ENCODE measurements at regions not wholly inside any gene's neighbourhood (a gene's known extent, or its start where the extent isn't known, plus 50 kb on each side); places are given as distances from the start of the nearest gene placed in this dataset.
"Not testable (repeated sequence)": the region's sequence is repeated elsewhere in the genome, so short reads cannot be mapped to it uniquely, and the experiment has no call there.

GRCh38 chr6:67839818-67840217 is 795.3 kb upstream of the ADGRB3 start:
- DNase-seq: no peak

DNA sequence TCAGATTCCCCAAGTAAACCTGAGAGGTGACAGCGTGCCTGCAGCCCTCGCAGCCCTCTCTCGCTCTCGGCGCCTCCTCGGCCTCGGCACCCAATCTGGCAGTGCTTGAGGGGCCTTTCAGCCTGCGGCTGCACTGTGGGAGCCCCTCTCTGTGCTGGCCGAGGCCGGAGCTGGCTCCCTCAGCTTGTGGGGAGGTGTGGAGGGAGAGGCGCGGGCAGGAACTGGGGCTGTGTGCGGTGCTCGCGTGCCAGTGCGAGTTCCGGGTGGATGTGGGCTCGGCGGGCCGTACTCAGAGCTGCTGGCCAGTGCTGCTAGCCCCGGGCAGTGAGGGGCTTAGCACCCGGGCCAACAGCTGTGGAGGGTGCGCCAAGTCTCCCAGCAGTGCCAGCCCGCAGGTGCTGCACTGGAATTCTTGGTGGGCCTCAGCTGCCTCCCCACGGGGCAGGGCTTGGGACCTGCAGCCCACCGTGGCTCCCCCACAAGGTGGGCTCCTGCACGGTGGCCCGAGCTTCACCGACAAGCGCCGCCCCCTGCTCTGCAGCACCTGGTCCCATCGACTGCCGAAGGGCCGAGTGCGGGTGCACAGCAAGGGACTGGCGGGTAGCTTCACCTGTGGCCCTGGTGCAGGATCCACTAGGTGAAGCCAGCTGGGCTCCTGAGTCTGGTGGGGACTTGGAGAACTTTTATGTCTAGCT is 809.7 kb upstream of the ADGRB3 start:
- no peak for DNase-seq

DNA sequence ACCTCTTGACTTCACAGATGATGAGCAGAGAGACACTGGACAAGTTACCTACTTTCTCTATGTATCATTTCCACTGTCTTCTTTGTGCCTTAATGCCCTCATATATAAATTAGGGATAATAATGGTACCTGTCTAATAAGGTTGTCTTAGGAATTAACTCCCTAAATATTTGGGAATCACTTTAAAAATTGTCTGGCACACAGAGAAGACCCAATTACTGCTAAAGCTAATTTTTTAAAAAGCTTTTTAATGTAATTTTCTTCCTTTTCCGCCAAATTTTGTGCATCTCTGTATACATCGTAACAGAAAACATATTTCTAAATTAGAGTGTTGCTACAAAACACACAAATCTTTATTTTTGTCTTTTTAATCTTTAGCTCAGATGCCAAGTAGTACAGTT is 816.8 kb upstream of the ADGRB3 start:
- DNase-seq: no peak

DNA sequence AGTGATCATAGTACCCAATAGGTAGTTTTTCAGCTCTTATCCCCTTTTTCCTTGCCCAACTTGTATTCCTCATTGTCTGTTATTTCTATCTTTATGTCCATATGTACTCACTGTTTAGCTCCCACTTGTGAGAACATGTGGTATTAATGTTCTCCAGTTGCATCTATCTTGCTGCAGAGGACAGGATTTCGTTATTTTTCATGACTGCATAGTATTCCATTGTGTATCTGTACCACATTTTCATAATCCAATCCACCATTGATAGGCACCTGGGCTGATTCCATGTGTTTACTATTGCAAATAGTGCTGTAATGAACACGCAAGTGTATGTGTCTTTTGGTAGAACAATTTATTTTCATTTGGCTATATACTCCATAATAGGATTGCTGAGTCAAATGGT is 819.5 kb upstream of the ADGRB3 start:
- no peak for DNase-seq

- DNase-seq: no peak
Measured at GRCh38 chr6:67814262-67814661, 820.8 kb upstream of the ADGRB3 start.

DNA sequence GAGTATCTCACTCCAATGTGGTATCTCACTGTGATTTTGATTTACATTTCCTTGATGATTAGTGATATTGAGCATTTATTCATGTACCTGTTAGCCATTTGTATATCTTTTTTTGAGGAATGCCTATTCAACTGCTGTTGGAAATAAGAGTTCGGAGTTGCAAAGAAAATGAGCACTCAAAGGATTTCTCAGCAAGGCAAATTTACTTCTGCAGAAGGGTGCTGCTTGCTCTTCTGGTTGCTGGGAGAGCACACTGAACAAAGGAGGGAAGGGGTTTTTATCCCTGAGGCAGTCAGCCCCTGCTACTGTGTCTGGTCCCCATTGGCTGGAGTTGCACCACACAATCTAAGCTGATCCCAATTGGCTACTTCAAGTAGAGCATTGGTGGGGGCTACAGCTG is 822.4 kb upstream of the ADGRB3 start:
- DNase-seq: no peak

DNA sequence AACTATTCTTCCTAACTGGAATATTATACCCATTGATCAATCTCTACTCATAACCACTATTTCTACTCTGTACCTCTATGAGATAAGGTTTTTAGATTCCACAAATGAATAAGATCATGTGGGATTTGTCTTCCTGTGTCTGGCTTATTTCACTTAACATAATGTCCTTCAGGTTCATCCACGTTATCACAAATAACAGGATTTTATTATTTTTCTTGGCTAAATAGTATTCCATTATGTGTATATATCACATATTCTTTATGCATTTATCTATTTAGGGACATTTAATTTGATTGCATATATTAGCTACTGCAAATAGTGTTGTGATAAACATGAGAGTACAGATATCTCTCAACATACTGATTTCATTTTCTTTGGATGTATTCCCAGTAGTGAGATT is 823.0 kb upstream of the ADGRB3 start:
- no peak for DNase-seq

DNA sequence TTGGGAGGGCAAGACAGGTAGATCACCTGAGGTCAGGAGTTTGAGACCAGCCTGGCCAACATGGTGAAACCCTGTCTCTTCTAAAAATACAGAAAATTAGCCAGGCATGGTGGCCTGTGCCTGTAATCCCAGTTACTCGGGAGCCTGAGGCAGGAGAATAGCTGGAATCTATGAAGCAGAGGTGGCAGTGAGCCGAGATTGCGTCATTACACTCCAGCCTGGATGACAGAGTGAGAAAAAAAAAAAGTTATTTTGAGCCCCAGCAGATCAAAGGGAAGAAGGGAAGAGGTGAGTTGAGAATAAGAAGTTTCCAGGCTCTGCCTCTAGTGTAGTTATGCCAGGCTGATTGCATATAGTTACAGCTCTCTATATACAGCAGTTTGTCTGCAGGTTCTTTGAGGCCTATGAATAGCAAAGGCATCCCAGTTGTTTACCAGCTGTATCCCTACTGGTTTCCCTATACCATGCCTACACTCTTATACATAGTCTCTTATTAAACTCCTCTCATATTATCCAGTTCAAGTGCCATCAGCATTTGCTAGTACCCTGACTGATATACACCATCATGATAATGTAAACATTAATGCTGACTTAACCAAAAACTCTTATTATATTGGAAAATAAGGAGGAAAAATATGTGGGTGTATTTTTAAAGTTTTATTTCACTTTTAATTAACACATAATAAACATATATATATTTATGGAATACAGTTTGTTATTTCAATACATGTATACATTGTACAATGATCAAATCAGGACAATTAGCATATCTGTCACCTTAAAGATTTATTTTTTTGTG is 823.6 kb upstream of the ADGRB3 start:
- no peak for DNase-seq

- DNase-seq: not testable (repeated sequence)
Measured at GRCh38 chr6:67804808-67805207, 830.3 kb upstream of the ADGRB3 start.

GRCh38 chr6:67802771-67803170 is 832.3 kb upstream of the ADGRB3 start:
- no peak for DNase-seq

DNA sequence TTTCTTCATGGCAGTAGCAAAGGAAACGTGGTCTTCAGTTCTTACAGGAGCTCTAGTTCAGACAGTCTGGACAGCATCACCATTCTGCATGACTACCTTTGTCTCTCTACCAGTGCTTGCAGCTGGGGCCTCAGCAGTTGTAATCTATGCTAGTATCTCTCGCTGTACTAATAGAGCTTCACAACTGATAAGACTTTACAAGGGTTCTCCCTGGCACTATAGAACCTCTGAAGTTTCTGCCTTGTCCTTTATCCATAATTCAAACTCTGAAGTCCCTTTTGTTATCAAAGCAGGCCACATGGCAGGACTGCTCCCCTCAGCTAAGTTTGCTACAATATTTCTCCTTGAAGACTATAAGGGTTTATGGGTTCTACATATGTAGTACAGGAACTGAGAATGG is 842.1 kb upstream of the ADGRB3 start:
- no peak for DNase-seq

GRCh38 chr6:67790569-67790968 is 844.5 kb upstream of the ADGRB3 start:
- DNase-seq: no peak

DNA sequence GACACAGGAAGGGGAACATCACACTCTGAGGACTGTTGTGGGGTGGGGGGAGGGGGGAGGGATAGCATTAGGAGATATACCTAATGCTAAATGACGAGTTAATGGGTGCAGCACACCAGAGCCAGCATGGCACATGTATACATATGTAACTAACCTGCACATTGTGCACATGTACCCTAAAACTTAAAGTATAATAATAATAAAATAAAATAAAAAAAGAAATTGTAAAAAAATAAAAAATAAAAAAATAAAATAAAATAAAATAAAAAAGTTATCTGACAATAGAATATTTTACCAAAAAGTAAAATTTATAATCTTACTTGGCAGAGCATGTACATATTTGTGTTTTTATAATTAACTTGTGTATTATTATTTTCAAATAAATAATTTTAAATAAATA is 848.0 kb upstream of the ADGRB3 start:
- DNase-seq: not testable (repeated sequence)

GRCh38 chr6:67779876-67780275 is 855.2 kb upstream of the ADGRB3 start:
- no peak for DNase-seq

GRCh38 chr6:67775333-67775732 is 859.7 kb upstream of the ADGRB3 start:
- no peak for DNase-seq

DNA sequence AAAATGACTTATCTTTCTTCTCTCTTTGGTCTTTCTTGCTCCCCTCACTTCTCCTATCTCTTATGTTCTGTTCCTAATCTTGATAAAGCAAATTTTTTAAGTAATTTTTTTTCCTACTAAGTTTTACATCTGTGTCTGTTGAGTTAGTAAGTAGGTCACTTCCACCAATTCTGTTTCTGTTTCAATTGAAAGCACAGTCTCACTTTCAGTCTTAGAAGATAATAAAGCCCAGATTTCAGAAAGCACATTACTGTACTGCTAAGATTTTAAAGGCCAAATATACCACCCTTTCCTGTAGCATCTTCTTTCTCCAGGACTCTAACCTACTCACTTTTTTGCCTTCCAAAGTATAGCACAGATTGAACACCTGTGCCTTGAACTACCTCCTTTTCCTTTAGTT is 866.1 kb upstream of the ADGRB3 start:
- no peak for DNase-seq

DNA sequence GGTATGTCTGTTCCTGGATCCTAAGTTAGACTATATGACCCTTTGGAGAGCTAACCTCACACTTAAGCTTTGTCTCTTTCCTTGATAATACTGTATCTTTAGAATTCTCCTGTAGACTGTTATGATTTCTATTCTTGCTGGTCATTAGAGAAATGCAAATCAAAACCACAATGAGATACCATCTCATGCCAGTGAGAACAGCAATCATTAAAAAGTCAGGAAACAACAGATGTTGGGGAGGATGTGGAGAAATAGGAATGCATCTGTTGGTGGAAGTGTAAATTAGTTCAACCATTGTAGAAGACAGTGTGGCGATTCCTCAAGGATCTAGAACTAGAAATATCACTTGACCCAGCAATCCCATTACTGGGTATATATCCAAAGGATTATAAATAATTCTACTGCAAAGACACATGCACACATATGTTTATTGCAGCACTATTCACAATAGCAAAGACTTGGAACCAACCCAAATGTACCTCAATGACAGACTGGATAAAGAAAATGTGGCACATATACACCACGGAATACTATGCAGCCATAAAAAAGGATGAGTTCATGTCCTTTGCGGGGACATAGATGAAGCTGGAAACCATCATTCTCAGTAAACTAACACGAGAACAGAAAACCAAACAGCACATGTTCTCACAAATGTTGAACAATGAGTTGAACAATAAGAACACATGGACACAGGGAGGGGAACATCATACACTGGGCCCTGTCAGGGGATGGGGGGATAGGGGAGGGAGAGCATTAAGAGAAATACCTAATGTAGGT is 867.8 kb upstream of the ADGRB3 start:
- DNase-seq: not testable (repeated sequence)

- no peak for DNase-seq
Measured at GRCh38 chr6:67766057-67766456, 869.0 kb upstream of the ADGRB3 start.

- no peak for DNase-seq
Measured at GRCh38 chr6:67759001-67759400, 876.1 kb upstream of the ADGRB3 start.

GRCh38 chr6:67757465-67758033 is 877.5 kb upstream of the ADGRB3 start:
- no peak for DNase-seq

GRCh38 chr6:67748521-67748920 is 886.6 kb upstream of the ADGRB3 start:
- DNase-seq: no peak

DNA sequence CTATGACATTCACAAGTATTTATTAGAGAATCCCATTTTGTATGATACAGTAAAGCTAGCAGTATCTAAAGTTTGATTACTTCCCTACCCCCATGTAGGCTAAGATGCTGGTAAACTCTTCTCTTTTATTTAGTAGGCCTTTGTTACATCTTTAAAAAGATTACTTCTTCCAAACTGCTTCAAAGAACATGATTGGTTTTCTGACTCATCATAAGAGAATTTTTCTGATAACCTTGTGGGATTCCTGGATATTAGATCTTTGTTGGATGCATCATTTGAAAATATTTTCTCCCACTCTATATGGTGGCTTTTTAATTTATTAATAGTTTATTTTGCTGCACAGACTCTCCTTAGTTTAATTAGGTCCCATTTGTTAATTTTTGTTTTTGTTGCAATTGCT is 898.3 kb upstream of the ADGRB3 start:
- no peak for DNase-seq

DNA sequence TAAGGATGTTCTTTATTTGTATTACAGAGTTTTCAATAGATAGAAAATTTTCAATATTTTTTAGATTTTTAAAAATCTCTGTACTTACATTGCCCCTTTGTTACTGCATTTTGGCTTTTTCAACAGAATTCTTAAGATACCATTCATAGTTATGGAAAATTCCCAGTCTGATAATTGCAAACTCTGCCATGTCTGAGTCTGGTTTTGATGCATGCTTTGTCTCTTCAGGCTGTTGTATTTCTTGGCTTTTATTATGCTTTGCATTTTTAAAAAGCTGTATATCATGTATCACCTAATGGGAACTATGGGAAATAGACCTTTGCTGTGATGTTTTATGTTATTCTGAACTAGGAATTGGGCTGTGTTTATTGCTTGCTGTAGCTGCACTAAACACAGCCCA is 898.9 kb upstream of the ADGRB3 start:
- no peak for DNase-seq

Measured in T-helper 1 cell (primary cell).